NCI-H526 treated with DMSO at 0.1 percent for 48 hours (cell line): ENCODE measurements at regions not wholly inside any gene's neighbourhood (a gene's known extent, or its start where the extent isn't known, plus 50 kb on each side); places are given as distances from the start of the nearest gene placed in this dataset.
"Not testable (repeated sequence)": the region's sequence is repeated elsewhere in the genome, so short reads cannot be mapped to it uniquely, and the experiment has no call there.

Experiments
- DNase-seq: peaks from one replicate; lab custom pipeline; 2025; lab: John Stamatoyannopoulos, UW

- DNase-seq = no peak
These were observed 614.3 kb upstream of the MIS18BP1 start for GRCh38 chr14:45867046-45867894.

- DNase-seq = peak; percentile 18
These were observed 585.6 kb upstream of the MIS18BP1 start for GRCh38 chr14:45838597-45838996.

- DNase-seq = no peak
These were observed 566.1 kb upstream of the MIS18BP1 start for GRCh38 chr14:45819107-45819506.

GRCh38 chr14:45811155-45811554 lies 558.2 kb upstream of the MIS18BP1 start:
- DNase-seq = no peak

GRCh38 chr14:45810152-45810872 lies 557.3 kb upstream of the MIS18BP1 start:
- DNase-seq = no peak

GRCh38 chr14:45807178-45807899 lies 554.3 kb upstream of the MIS18BP1 start:
- DNase-seq = no peak

- DNase-seq = no peak
These were observed 546.5 kb upstream of the MIS18BP1 start for GRCh38 chr14:45799511-45799910.

- no peak for DNase-seq
These were observed 545.7 kb upstream of the MIS18BP1 start for GRCh38 chr14:45798659-45799058.

- not testable (repeated sequence) for DNase-seq
These were observed 543.0 kb upstream of the MIS18BP1 start for GRCh38 chr14:45796006-45796405.

- no peak for DNase-seq
These were observed 540.1 kb upstream of the MIS18BP1 start for GRCh38 chr14:45793081-45793480.

GRCh38 chr14:45790293-45790692 lies 537.3 kb upstream of the MIS18BP1 start:
- DNase-seq = no peak

- no peak for DNase-seq
These were observed 534.2 kb upstream of the MIS18BP1 start for GRCh38 chr14:45787167-45787566.

- no peak for DNase-seq
These were observed 533.3 kb upstream of the MIS18BP1 start for GRCh38 chr14:45786266-45786665.

- DNase-seq = no peak
These were observed 532.2 kb upstream of the MIS18BP1 start for GRCh38 chr14:45785240-45785639.

- no peak for DNase-seq
These were observed 513.2 kb upstream of the MIS18BP1 start for GRCh38 chr14:45766247-45766646.

- DNase-seq = no peak
These were observed 504.7 kb upstream of the MIS18BP1 start for GRCh38 chr14:45757655-45758054.

- not testable (repeated sequence) for DNase-seq
These were observed 503.4 kb upstream of the MIS18BP1 start for GRCh38 chr14:45756412-45756811.

- DNase-seq = no peak
These were observed 490.9 kb upstream of the MIS18BP1 start for GRCh38 chr14:45743884-45744283.

GRCh38 chr14:45742187-45742586 lies 489.2 kb upstream of the MIS18BP1 start:
- DNase-seq = no peak

- no peak for DNase-seq
These were observed 475.6 kb upstream of the MIS18BP1 start for GRCh38 chr14:45728434-45729225.

GRCh38 chr14:45727133-45727532 lies 474.1 kb upstream of the MIS18BP1 start:
- no peak for DNase-seq

- DNase-seq = no peak
These were observed 468.5 kb upstream of the MIS18BP1 start for GRCh38 chr14:45721472-45721871.
